ENCODE measurements at regions not wholly inside any gene's neighbourhood (a gene's known extent, or its start where the extent isn't known, plus 50 kb on each side); places are given as distances from the start of the nearest gene placed in this dataset.

- DNase-seq (ENCODE audit: low read depth in 2 of 2), result peak; percentile 25 to 39
Measured at GRCh38 chr15:77821188-77821958, 188.7 kb upstream of the LINGO1 start.

GRCh38 chr15:77819851-77820728 is 187.4 kb upstream of the LINGO1 start:
- no peak for DNase-seq (ENCODE audit: low read depth in 2 of 2)

GRCh38 chr15:77819048-77819850 is 186.5 kb upstream of the LINGO1 start:
- no peak for DNase-seq (ENCODE audit: low read depth in 2 of 2)

GRCh38 chr15:77818484-77819047 is 185.9 kb upstream of the LINGO1 start:
- DNase-seq (ENCODE audit: low read depth in 2 of 2), result no peak

- no peak for DNase-seq (ENCODE audit: low read depth in 2 of 2)
Measured at GRCh38 chr15:77817434-77817833, 184.7 kb upstream of the LINGO1 start.

- no peak for DNase-seq (ENCODE audit: low read depth in 2 of 2)
Measured at GRCh38 chr15:77816983-77817382, 184.3 kb upstream of the LINGO1 start.

GRCh38 chr15:77815015-77815414 is 182.3 kb upstream of the LINGO1 start:
- DNase-seq (ENCODE audit: low read depth in 2 of 2), result no peak

- DNase-seq (ENCODE audit: low read depth in 2 of 2), result no peak
Measured at GRCh38 chr15:77812664-77813063, 180.0 kb upstream of the LINGO1 start.

- DNase-seq (ENCODE audit: low read depth in 2 of 2), result no peak
Measured at GRCh38 chr15:77811270-77811669, 178.6 kb upstream of the LINGO1 start.

GRCh38 chr15:77810130-77810571 is 177.4 kb upstream of the LINGO1 start:
- DNase-seq (ENCODE audit: low read depth in 2 of 2), result no peak

GRCh38 chr15:77808581-77809177 is 176.0 kb upstream of the LINGO1 start:
- DNase-seq (ENCODE audit: low read depth in 2 of 2), result no peak

GRCh38 chr15:77808075-77808474 is 175.4 kb upstream of the LINGO1 start:
- DNase-seq (ENCODE audit: low read depth in 2 of 2), result no peak

- DNase-seq (ENCODE audit: low read depth in 2 of 2), result no peak
Measured at GRCh38 chr15:77807611-77808010, 174.9 kb upstream of the LINGO1 start.

- no peak for DNase-seq (ENCODE audit: low read depth in 2 of 2)
Measured at GRCh38 chr15:77807115-77807514, 174.4 kb upstream of the LINGO1 start.

- no peak for DNase-seq (ENCODE audit: low read depth in 2 of 2)
Measured at GRCh38 chr15:77804210-77804609, 171.5 kb upstream of the LINGO1 start.

- DNase-seq (ENCODE audit: low read depth in 2 of 2), result no peak
Measured at GRCh38 chr15:77803487-77803886, 170.8 kb upstream of the LINGO1 start.

- DNase-seq (ENCODE audit: low read depth in 2 of 2), result no peak
Measured at GRCh38 chr15:77800305-77800704, 167.6 kb upstream of the LINGO1 start.

GRCh38 chr15:77798847-77799246 is 166.1 kb upstream of the LINGO1 start:
- DNase-seq (ENCODE audit: low read depth in 2 of 2), result no peak

- DNase-seq (ENCODE audit: low read depth in 2 of 2), result no peak
Measured at GRCh38 chr15:77798151-77798835, 165.6 kb upstream of the LINGO1 start.

- DNase-seq (ENCODE audit: low read depth in 2 of 2), result no peak
Measured at GRCh38 chr15:77797270-77797669, 164.6 kb upstream of the LINGO1 start.

All from stimulated activated CD8-positive, alpha-beta memory T cell treated with anti-CD3 and anti-CD28 coated beads, Interleukin-2, amount 100 ng/mL, for 48 hours (primary cell).